HG03280 (cell line): ENCODE measurements at regions not wholly inside any gene's neighbourhood (a gene's known extent, or its start where the extent isn't known, plus 50 kb on each side); places are given as distances from the start of the nearest gene placed in this dataset.
A peak's percentile ranks its signal among the peaks of the same experiment; 100 is the strongest.

Experiments
- ATAC-seq: cut with Tn5 transposase; IDR thresholded peaks from one replicate; pipeline ENCODE4 v1.9.1; 2021; ENCODE audit warnings: mild to moderate bottlenecking, moderate library complexity; ENCODE audit not compliant: unreplicated experiment

DNA sequence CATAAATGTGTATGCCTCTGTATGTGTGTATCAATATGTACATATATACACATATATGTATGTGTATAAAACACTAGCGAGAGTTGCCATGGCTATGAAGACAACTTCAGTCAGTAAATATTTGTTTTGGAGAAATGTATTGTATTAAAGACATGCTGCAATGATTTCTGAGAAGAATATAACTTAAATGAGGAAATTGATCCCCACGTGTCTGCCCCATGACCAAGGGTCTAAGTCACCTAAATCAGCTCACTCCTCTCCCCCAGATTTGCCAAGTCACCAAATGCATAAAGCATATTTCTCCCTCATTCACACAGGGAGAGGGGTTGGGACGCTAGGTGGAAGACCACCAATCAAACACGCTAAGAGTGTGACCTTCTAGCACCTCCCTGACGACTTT is 58.3 kb upstream of the LYST start:
- ATAC-seq, result no peak

DNA sequence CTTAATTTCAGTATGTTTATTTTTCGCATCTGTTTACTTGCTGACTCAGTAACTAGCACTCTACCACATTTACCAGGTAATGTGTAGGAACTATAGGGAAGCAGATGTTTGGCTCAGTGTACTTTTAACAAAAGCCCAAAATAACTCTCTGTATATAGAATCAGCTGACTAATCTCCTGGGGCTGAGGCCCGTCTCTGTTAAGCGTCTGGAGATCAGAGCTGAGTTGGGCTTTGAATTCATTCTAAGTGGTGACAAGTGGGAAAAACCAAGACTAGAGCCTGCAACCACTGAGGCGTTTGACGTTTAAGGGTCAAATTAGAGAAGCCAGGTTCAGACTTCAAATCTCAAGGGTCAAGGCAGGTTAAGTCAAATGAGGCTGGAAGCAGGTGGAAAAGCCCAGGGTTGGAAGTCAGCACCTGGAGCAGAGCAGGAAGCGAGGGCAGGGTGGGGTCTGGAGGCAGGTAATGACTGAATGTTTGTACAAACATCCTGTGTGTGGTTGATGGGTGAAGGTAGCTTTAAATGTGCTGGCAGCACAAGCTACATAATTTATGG is 56.8 kb upstream of the LYST start:
- no peak for ATAC-seq

DNA sequence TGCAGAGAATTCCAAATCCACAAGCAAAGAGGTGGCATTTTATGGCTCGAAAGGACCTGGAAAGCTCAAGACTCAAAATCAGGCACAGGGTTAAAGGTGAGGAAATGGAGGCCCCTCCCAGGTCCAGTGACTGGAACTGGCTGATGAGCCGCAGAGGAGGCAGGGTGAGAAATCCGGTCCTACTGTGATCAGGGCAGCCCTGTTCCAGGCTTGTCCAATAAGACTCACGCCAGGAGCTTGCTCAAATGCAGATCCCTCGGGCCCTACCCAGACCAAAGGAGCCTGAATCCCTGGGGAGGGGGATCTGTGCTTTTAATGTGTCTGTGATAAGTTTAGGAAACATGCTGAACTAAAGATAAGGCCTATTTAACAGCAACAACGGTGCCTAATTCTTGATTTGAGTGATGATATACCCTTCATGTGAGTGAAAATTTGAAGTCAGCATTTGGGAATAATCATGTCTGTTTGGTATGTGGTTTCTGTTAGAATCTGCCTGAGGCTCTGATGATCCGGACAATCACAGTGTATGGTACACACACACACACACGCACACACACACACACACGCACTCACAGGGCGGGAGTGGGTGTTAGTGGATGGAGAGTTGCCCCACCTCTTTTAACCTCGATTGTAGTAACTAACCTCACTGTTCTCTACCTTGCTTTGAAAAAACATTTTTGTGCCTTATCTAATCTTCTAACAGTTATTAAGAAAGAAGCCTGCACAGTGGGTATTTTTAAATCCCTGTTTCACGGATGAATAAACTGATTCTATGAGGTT is 54.1 kb upstream of the LYST start:
- ATAC-seq, result no peak

DNA sequence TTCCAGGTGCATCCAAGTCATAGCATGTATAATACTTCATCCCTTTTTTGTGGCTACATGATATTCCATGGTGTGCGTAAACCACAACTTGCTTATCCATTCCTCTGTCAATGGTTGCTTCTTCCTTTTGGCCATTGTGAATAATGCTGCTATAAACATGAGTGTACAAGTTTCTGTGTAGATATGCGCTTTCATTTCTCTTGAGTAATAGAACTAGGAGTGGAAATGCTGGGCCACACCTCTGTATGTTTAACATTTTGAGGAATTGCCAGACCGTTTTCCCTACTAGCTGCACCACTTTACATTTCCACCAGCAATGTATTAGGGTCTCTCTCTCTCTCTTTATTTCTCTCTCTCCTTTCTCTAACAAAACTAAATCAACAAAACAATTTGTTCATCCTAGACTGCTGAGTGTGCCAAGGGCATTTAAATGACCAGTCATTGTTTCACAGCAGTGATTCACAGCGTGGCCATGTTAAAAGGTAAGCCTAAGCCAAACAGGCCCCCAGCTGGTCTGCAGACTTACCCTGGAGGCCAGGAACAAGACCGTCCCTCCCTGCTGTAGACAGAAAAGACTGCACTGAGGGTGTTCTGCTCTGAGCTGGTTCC is 53.2 kb upstream of the LYST start:
- ATAC-seq, result no peak

DNA sequence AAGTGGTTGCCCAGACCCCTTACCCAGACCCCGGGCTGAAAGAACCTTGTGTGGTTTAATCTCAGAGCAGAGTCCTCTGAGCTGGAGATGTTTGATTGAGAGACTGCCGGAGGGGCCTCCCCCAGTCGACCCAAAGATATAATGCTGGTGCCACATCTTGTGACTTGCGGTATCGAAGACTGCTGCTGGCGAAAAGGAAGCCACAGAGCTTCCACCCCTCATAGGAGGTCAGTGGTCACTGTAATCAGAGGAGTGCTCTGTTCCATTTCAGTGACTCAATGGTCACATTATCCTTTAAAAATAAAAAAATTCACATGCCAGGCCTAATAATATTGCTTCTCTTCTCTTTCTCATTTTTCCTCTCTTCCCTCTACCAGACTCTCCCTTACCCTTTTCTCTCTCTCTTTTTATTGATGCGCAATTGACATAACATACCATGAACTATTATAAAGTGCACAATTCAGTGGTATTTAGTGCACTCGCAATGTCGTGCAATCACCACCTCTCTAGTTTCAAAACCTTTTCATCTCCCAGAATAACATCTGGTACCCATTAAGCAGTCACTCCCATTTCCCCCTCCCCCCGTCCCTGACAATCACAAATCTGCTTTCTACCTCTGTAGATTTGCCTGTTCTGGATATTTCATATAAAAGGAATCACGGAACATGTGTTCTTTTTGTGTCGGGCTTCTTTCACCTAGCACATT is 52.6 kb upstream of the LYST start:
- ATAC-seq, result no peak

DNA sequence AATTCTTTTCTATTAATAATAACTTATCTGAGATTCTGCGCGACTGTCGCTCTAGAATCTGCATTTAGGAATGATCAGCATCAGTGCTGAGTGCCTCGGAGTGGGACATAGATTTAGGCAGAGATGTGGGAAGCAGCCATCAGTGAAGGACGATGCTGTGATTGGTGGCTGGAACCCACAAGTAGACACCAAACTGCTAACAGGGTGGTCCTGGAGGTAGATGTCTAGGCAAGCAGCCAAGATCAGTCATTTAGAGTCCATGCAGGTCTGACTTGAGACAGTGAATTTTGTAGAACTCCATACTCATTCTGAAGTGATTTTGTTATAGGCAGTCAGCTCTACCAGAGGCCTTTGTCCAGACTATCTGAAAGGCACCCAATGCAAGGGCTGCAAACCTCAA is 51.8 kb upstream of the LYST start:
- ATAC-seq, result no peak

DNA sequence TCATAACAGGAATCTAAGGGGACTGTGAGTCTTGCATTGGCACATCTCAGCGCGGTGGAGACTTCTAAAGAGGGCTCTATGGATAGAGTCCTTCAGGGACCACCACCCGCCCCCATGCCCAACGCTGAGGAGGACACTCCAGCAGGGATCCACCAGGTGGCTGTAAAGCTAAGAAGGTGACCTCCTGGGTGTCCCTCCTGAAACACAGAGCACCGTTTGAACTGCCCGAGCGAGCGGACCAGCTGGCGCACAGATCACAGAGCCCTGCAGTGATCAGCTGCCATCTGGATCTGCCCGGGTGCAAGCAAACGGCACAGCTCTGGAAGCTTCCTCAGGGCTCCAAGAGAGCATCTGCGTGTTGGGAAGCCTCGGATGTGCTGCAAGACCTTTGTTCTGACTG is 51.3 kb upstream of the LYST start:
- no peak for ATAC-seq

DNA sequence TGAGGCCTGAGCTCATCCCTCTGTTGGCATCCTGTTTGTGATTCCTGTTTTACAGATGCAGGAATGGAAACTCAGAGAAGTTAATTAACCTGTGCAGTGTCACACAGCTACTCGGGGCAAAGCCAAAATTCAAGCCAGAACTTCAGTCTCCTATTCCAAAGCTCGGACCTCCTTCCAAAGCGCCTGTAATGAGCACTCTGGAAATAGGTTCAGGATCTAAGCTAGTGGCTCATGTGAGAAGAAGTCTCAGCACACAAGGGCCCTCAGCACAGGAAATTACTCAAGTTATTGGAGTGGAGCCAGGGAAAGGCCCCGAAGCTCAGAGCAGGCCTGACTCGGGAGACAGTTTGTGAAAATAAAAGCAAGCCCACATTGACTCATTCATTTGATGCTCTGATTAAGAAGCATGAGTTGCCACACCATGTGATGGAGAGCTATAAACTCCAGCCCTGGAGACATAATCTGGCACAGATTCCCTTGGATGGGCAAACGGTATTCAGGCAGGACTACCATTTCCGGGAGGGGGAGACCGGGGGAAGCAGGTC is 50.6 kb upstream of the LYST start:
- peak; percentile 49 for ATAC-seq
